DOHH2 (cell line): ENCODE measurements at regions not wholly inside any gene's neighbourhood (a gene's known extent, or its start where the extent isn't known, plus 50 kb on each side); places are given as distances from the start of the nearest gene placed in this dataset.

Experiments used
- H3F3A ChIP-seq: fragments of 200-600 bp; sonication (generic), shearing (Covaris generic); 2 replicates; pipeline ENCODE4 v1.6.0; 2016; ENCODE audit warnings: antibody characterized with exemption, mild to moderate bottlenecking; ENCODE audit not compliant: control insufficient read depth, insufficient read depth
- H3K27ac ChIP-seq: fragments of 200-600 bp; sonication (generic); 2 replicates; pipeline ENCODE4 v1.5.1; 2014; ENCODE audit warnings: low read depth, mild to moderate bottlenecking, low read length, moderate library complexity
- H3K27me3 ChIP-seq: fragments of 200-600 bp; sonication (generic); 2 replicates; pipeline ENCODE4 v1.6.1; 2014; ENCODE audit warnings: mild to moderate bottlenecking, low read length, mixed read lengths; ENCODE audit not compliant: control insufficient read depth
- H3K36me3 ChIP-seq: fragments of 200-600 bp; sonication (generic); 2 replicates; pipeline ENCODE4 v1.6.1; 2014; ENCODE audit warnings: mild to moderate bottlenecking, low read length, moderate library complexity, mixed read lengths; ENCODE audit not compliant: control insufficient read depth
- H3K4me1 ChIP-seq: fragments of 200-600 bp; sonication (generic); 2 replicates; pipeline ENCODE4 v1.6.1; 2014; ENCODE audit warnings: mild to moderate bottlenecking, low read length, mixed read lengths; ENCODE audit not compliant: control insufficient read depth
- H3K4me2 ChIP-seq: fragments of 200-600 bp; sonication (generic); 2 replicates; pipeline ENCODE4 v1.6.0; 2014; ENCODE audit warnings: mild to moderate bottlenecking, low read length, moderate library complexity
- H3K4me3 ChIP-seq: fragments of 200-600 bp; sonication (generic); 2 replicates; pipeline ENCODE4 v1.5.1; 2014; ENCODE audit warnings: mild to moderate bottlenecking, low read length, mixed read lengths
- H3K79me2 ChIP-seq: fragments of 200-600 bp; sonication (generic); 2 replicates; pipeline ENCODE4 v1.6.1; 2014; ENCODE audit warnings: mild to moderate bottlenecking, low read length, mixed read lengths; ENCODE audit not compliant: control insufficient read depth
- H3K9me2 ChIP-seq: fragments of 200-600 bp; sonication (generic); replicated peaks from 2 replicates; pipeline ENCODE4 v1.6.1; 2014; ENCODE audit warnings: mild to moderate bottlenecking, low read length, mixed read lengths; ENCODE audit not compliant: control insufficient read depth
- H3K9me3 ChIP-seq: fragments of 200-600 bp; sonication (generic); 2 replicates; pipeline ENCODE4 v1.6.1; 2014; ENCODE audit warnings: antibody characterized with exemption, low read length, mixed read lengths; ENCODE audit not compliant: control insufficient read depth, insufficient read depth
- H4K20me1 ChIP-seq: fragments of 200-600 bp; sonication (generic); 2 replicates; pipeline ENCODE4 v1.6.0; 2014; ENCODE audit warnings: low read depth, mild to moderate bottlenecking, antibody characterized with exemption, low read length, moderate library complexity; ENCODE audit not compliant: control insufficient read depth, insufficient read depth
- EZH2phosphoT487 ChIP-seq: fragments of 200-600 bp; sonication (generic); IDR thresholded peaks from 2 replicates; pipeline ENCODE4 v1.6.1; 2017; ENCODE audit warnings: borderline replicate concordance, mild to moderate bottlenecking, antibody characterized with exemption, low read length, moderate library complexity, mixed read lengths
- TF ChIP-seq, protein P1 (sequence below): fragments of 200-600 bp; sonication (generic); IDR thresholded peaks from one replicate; pipeline ENCODE4 v1.5.1; 2014; ENCODE audit warnings: antibody characterized with exemption, mild to moderate bottlenecking, low read depth, low read length; ENCODE audit not compliant: poor library complexity, severe bottlenecking

GRCh38 chr1:104467590-104467989 lies 717.9 kb downstream of the AMY1C start:
- Histone ChIP-seq H3K4me1 (no peaks in the 10 kb centered on the region), H3K27ac (no peak overlapping the region), H3K4me3 (no peak overlapping the region), H3K4me2 (no peak overlapping the region), H3K79me2 (no peaks in the 10 kb centered on the region), H3F3A (no peaks in the 10 kb centered on the region), H4K20me1 (no peaks in the 10 kb centered on the region), H3K27me3 (no peaks in the 10 kb centered on the region), H3K36me3 (no peaks in the 10 kb centered on the region), H3K9me2 (no peaks in the 10 kb centered on the region), H3K9me3 (no peaks in the 10 kb centered on the region; the same call in 1 of the 2 replicates)
- TF ChIP-seq EZH2phosphoT487, result no peak
- TF ChIP-seq, protein P1, sequence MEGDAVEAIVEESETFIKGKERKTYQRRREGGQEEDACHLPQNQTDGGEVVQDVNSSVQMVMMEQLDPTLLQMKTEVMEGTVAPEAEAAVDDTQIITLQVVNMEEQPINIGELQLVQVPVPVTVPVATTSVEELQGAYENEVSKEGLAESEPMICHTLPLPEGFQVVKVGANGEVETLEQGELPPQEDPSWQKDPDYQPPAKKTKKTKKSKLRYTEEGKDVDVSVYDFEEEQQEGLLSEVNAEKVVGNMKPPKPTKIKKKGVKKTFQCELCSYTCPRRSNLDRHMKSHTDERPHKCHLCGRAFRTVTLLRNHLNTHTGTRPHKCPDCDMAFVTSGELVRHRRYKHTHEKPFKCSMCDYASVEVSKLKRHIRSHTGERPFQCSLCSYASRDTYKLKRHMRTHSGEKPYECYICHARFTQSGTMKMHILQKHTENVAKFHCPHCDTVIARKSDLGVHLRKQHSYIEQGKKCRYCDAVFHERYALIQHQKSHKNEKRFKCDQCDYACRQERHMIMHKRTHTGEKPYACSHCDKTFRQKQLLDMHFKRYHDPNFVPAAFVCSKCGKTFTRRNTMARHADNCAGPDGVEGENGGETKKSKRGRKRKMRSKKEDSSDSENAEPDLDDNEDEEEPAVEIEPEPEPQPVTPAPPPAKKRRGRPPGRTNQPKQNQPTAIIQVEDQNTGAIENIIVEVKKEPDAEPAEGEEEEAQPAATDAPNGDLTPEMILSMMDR, result no peak

GRCh38 chr1:104468282-104468681 lies 718.6 kb downstream of the AMY1C start:
- H3K27ac ChIP-seq, result no peak overlapping the region
- H3K4me3 ChIP-seq, result no peak overlapping the region
- no peaks in the 10 kb centered on the region for H3K79me2 ChIP-seq
- no peaks in the 10 kb centered on the region for H3K27me3 ChIP-seq
- H4K20me1 ChIP-seq, result no peaks in the 10 kb centered on the region
- no peaks in the 10 kb centered on the region for H3K36me3 ChIP-seq
- H3K4me1 ChIP-seq, result no peaks in the 10 kb centered on the region
- TF ChIP-seq, protein P1, result no peak
- no peak for TF ChIP-seq EZH2phosphoT487
- no peaks in the 10 kb centered on the region; the same call in 1 of the 2 replicates for H3K9me3 ChIP-seq
- no peak overlapping the region for H3K4me2 ChIP-seq
- no peaks in the 10 kb centered on the region for H3F3A ChIP-seq
- H3K9me2 ChIP-seq, result no peaks in the 10 kb centered on the region

DNA sequence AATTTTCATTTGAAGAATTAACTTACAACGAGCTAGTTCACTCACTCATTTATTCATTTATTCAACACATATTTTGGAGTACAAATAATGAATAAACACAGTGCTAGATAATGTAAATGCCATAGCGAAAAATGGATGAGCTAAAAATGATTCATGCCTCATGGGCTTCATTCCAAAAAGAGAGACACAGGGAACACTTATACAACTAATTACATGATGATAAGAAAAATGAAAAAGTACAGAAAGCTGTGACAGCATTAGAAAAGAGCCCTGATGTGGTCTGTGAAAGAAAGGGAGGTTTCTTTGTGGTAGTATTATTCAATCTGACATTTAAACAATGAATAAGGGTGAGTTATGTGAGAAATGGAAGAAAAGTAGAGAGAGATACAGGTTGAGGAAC lies 726.4 kb downstream of the AMY1C start:
- Histone ChIP-seq H3K9me2 (no peaks in the 10 kb centered on the region), H3K9me3 (no peaks in the 10 kb centered on the region), H3K27ac (no peak overlapping the region), H3K36me3 (no peaks in the 10 kb centered on the region), H3K79me2 (no peaks in the 10 kb centered on the region), H3K4me3 (no peak overlapping the region), H3K27me3 (no peaks in the 10 kb centered on the region), H3K4me2 (no peak overlapping the region), H3F3A (no peaks in the 10 kb centered on the region), H3K4me1 (no peaks in the 10 kb centered on the region), H4K20me1 (no peaks in the 10 kb centered on the region)
- TF ChIP-seq, protein P1, result no peak
- TF ChIP-seq EZH2phosphoT487, result no peak
